ENCODE measurements at regions not wholly inside any gene's neighbourhood (a gene's known extent, or its start where the extent isn't known, plus 50 kb on each side); places are given as distances from the start of the nearest gene placed in this dataset.
"Not testable (repeated sequence)": the region's sequence is repeated elsewhere in the genome, so short reads cannot be mapped to it uniquely, and the experiment has no call there.

DNA sequence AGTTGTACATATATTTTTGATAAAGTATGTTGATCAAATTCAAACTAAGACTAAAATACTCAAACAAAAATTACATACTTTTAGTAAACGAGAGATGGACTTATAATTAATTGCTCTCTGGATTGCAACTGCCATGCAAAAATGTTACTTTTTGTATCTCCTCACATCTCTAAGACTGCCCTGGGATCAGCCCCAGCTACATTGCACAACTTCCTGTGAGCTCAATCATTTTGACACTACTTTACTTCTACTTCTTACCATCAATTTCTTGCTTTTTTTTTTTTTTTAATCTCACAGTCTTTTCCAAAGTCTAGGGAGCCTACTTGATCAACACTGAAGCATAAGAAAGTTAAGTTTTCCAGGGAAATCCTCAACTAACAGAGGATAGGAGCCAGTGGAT is 506.0 kb upstream of the CDH10 start:
- DNase-seq, result no peak

- DNase-seq, result no peak
Measured at GRCh38 chr5:25128606-25129005, 483.8 kb upstream of the CDH10 start.

DNA sequence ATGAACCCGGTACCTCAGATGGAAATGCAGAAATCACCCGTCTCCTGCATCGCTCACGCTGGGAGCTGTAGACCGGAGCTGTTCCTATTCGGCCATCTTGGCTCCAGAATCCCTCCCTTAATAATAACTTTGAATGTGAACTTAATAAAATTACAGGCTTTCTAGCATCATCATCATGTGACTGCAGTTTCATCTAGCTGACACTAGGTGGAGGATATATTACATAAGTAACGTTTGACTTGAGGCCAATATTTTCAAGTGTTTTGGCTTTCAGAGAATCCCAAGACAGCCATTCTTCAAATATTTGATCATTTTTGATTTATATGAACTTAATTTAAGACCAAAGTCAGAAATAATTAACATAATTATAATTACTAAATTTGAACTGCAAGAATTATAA is 474.9 kb upstream of the CDH10 start:
- DNase-seq, result peak; percentile 50 to 53

DNA sequence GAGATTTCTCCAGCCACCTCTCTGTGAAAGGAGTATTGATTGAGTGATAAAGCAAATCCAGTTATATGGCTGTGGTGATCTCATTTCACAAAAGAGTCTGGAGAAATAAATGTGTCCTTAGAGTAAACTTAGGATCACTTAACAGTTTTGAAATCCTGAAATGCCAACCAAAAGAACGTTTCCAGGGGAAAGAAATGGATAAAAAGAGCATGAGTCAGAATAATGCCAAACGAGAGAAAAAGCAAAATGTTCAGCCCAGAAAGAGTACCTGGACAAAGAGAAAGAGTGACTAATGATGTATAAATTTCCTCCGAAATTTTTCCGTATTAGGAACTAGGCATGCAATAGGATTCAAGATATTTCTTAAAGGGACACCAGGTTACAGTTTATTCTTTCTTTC is 463.1 kb upstream of the CDH10 start:
- DNase-seq, result no peak

DNA sequence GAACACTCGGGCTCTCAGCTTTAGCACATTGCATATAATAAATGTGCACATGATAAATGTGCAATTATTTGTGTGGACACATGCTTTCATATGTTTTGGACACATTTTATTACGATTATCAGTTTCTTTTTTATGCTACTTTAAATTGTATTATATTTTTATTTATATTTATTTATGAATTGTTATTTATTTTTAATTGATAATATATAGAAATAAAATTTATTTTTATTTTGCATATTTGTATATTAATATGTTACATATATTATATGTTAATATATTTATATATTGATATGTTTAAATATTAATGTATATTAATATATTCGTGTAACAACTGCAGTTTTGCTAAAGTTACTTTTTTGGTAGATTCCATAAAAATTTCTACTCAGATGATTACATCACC is 454.8 kb upstream of the CDH10 start:
- no peak for DNase-seq

DNA sequence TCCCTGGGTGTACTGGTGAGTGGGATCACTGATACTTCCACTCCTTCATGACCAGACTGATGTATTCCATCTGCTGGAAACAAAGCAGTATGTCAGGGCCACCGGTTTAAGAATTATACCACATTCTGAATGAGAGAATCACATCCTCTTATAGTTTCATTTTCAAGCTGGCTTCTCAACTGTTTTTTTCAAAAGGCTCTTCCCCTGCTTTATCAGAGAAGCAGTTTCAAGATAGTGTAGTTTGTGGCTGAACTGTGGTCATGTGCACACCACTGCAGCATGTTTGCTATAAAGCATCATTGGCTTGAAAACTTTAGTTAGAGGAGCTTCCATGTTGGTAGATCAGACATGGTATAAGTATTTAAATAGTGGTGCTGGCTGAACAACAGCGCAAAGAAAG is 450.5 kb upstream of the CDH10 start:
- no peak for DNase-seq

- DNase-seq, result no peak
Measured at GRCh38 chr5:25094219-25094618, 449.4 kb upstream of the CDH10 start.

DNA sequence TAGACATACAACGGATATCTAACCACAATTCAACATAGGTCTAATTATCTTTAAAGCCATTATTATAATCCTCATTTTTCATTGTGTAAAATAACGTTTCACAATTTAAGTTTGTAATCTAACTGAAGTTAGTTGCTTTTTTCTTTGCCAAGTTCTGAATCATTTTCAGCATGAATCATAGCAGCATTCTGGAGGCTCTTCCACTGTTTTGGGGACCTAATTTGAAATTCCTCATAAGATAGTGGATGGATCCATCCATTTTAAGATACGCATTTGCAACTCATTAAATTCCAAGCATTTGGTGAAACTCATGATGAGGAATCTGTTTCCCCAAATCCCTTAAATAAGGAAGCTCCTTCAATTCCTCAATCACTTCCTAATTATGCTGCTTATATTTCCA is 447.1 kb upstream of the CDH10 start:
- no peak for DNase-seq

DNA sequence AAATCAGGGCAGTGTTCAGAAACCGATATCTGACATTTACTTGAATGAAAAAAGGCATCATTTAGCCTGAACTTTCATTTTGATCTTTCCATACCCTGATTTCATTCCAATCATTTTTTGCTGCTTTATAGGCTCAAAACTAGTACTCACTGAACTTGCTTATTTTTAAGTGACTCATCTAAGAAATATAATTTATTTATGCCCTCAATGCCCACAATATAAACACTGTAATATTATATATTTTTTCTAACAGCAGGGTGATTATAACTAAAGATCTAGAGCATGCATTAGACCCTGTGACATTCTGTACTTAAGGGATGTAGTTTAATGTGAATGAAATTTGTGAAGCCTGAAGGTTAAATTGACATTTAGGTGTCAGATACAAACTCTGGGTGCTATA is 446.1 kb upstream of the CDH10 start:
- DNase-seq, result no peak

- no peak for DNase-seq
Measured at GRCh38 chr5:25090275-25090674, 445.5 kb upstream of the CDH10 start.

DNA sequence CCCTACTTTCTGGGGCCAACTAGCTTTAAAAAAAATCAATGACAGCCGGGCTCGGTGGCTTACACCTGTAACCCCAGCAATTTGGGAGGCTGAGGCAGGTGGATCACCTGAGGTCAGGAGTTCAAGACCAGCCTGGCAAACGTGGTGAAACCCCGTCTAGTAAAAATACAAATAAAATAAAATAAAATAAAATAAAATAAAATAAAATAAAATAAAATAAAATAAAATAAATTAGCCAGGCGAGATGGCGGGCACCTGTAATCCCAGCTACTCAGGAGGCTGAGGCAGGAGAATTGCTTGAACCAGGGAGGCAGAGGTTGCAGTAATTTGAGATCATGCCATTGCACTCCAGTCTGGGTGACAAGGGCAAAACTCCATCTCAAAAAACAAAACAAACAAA is 443.9 kb upstream of the CDH10 start:
- DNase-seq, result not testable (repeated sequence)

GRCh38 chr5:25083261-25083660 is 438.5 kb upstream of the CDH10 start:
- not testable (repeated sequence) for DNase-seq

DNA sequence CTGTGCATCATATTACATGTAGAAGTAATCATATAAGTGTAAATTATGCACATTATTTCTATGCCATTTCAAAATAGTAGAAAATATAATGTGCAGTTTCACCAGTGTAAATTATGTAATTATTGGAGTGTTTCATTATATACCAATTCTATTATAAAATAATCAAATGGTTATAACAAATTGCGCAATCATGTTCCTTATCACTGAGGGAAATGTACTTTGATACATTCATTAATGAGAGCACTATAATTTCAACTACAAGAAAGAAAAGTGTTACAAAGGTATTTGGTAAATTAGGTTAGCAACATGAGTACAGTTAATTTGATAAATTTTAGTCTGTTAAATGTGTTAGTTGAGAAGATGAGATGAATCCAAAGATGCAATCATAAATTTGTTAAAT is 421.5 kb upstream of the CDH10 start:
- DNase-seq, result no peak

- no peak for DNase-seq
Measured at GRCh38 chr5:25064306-25064705, 419.5 kb upstream of the CDH10 start.

- no peak for DNase-seq
Measured at GRCh38 chr5:25060575-25060974, 415.8 kb upstream of the CDH10 start.

- DNase-seq, result no peak
Measured at GRCh38 chr5:25056836-25057235, 412.1 kb upstream of the CDH10 start.

DNA sequence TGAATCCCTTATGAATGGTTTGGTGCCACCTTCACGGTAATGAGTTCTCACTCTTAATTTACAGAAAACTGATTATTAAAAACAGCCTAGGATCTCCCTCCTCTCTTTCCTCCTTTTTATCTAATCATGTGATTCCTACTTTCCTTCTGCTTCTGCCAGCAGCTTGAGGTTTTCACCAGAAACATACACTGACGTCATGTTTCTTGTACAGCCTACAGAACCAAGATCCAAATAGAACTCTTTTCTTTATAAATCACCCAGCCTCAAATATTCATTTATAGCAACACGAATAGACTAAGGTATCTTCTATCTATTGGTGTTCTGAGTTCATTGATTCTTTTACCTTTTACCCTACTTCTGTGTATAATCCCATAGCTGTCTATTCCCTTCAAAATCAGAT is 388.9 kb upstream of the CDH10 start:
- DNase-seq, result no peak

DNA sequence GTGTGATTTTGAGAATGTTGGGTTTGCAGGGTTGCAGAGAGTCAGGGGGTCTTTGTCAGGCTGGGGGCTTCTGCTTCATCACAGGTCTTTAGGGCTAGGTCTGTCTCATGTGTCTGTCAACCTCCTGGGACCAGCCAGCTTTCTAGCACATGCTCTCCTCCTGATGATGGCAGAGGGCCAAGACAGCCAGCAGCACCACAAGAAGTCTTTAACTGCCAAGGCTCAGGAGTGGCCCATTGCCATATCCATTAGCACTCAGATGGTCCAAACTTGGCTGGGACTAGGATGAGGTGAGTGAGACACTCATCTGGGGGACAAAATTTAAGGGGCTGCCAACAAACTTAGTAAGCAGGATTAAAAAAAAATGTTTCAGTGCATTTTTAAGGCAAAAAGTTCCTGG is 384.2 kb upstream of the CDH10 start:
- no peak for DNase-seq

DNA sequence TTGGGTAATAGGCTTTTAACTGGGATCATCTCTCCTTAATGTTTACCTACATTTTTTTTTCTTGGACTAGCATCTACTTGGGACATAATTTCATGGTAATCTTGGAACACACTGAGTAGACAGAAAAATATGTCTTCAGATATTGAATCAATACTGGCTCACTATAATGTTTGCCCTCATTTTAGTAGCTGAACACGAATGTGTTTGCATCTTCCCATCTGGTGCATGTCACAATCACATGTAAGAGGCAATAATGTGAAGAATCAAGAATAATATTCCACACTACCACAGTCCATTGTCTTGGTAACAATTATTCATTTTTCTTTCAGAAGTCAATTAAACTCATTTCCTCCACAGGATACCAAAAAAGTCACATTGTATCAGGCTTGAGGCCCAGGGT is 382.7 kb upstream of the CDH10 start:
- no peak for DNase-seq

- DNase-seq, result no peak
Measured at GRCh38 chr5:25027061-25027460, 382.3 kb upstream of the CDH10 start.

DNA sequence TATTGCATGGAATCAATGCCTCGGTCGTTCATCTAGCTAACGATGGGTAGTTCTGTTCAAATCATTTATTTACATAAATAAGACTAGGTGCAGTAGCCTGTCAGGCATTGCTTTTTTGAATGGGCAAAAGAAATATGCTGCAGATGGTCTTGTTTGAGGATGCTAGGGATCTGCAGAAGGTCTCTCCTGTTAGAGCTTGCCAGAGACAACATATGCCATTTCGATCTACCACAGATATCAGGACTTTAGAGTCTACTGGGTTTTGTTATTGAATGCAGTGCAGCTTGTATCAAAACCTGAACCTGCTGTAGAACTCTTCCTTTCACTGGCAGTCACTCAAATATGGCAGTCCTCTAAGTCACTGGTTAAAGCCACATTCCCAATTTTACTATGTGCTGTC is 381.1 kb upstream of the CDH10 start:
- DNase-seq, result no peak

DNA sequence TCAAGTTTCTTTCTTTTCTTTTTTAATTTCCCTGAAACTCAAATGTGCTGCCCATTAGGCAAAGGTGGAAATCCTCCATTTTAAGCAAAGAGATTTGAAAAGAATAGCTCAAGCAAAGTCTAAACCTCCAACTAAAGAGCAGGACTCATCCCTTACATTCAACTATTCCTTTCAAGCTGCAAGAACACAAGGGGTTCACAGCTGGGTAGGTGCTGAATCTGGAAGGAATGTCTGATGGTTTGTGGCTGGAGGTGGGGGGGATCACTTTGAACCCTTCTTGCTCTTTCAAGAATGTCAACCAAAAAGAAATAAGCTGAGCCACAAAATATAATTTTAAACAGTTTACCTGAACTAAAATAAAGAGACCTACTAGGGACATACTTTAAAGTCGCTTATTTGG is 375.7 kb upstream of the CDH10 start:
- no peak for DNase-seq

GRCh38 chr5:25009063-25009462 is 364.3 kb upstream of the CDH10 start:
- DNase-seq, result no peak

DNA sequence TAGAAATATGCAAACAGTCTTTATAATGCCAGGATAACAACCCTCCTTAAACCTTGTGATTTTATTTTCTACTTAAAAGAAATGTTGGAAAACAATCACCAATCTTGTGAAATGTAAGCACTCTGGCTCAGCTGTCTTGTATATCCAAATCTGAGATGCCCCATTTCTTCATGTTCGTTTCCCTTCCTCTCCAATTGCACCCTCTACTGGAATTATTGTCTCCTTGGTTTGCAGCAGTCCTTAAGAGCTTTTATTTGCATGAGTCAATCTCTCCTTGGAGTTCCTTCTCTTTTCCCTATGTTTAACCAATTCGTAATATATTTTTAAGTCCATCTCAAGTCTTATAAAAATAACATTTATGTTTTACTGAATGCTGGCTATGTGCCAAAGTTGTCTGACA is 362.0 kb upstream of the CDH10 start:
- DNase-seq, result peak; percentile 12 to 22

- DNase-seq, result no peak
Measured at GRCh38 chr5:25006237-25006636, 361.5 kb upstream of the CDH10 start.

DNA sequence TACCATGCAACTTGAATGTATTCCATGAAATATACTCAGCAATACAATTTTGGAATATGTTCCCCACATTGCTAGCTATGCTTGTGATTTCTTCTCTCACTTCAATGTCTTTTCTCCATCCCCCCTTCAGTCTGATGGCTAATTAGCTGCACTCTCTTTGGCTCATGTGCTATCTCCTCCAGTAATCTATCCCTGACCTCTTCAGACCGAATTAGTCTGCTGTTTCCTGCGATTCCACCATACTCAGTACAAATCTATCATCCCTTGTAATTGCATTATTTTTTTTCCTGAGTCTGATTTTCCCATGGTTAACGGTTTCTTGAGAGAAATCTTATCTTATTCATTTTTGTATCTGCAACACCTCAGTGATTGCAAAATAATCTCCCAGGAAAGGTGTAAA is 360.7 kb upstream of the CDH10 start:
- DNase-seq, result no peak

All from AML-193 (cell line).